ENCODE measurements at regions not wholly inside any gene's neighbourhood (a gene's known extent, or its start where the extent isn't known, plus 50 kb on each side); places are given as distances from the start of the nearest gene placed in this dataset.

DNA sequence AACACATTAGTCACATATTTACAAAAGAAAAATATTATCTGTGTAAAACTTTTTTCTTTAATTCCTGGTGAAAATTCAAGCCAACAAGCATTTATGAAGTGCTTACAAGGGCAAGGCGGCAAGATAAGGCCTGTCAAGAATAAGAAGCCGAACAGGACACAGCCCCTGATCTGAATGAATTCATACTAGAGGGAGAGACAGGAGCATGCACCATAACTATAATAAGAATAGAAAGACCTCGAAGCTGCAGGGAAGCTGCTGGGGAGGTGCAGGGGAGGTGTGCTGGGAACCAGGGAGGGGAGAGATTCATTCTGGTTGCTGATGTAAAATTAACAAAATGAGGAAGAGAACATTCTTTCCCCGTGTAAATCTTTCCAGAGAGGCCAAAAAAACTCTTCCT lies 60.5 kb upstream of the TARDBP start:
- Histone ChIP-seq H2AK5ac (ENCODE audit: low read depth, low read length) (no peak overlapping the region), H2BK5ac (ENCODE audit: low read depth, low read length) (no peak overlapping the region), H4K20me1 (replicated peaks in 1 of 2; ENCODE audit: control insufficient read depth in 1 of 2, insufficient read depth in 2 of 2, low read length in 2 of 2) (no peaks in the 10 kb centered on the region), H3K9me3 (ENCODE audit: insufficient read depth in 2 of 2, low read depth in 1 of 2, low read length in 1 of 2) (no peaks in the 10 kb centered on the region), H4K91ac (replicated peaks; ENCODE audit: insufficient read length, low read length) (no peak overlapping the region), H3K23me2 (ENCODE audit: low read depth, low read length) (no peaks in the 10 kb centered on the region), H3K14ac (ENCODE audit: insufficient read length) (no peak overlapping the region), H3K4me1 (replicated peaks in 1 of 4; ENCODE audit: control insufficient read depth in 3 of 4, insufficient read depth in 4 of 4, low read length in 3 of 4) (no peaks in the 10 kb centered on the region; a peak in 1 of 7 replicates), H4K5ac (ENCODE audit: insufficient read length, low read depth, low read length) (no peak overlapping the region), H3K4ac (replicated peaks; ENCODE audit: insufficient read length, low read depth, low read length) (no peak overlapping the region), H2BK12ac (ENCODE audit: low read depth, low read length) (no peak overlapping the region), H2BK20ac (ENCODE audit: low read length) (no peak overlapping the region), H2AFZ (ENCODE audit: low read length) (no peak overlapping the region), H3K4me3 (ENCODE audit: extremely low read depth in 1 of 4, insufficient read depth in 2 of 4, low read depth in 3 of 4, low read length in 4 of 4) (no peak overlapping the region), H2BK120ac (replicated peaks; ENCODE audit: low read depth, low read length) (no peak overlapping the region), H3K27ac (ENCODE audit: low read depth, low read length) (no peak overlapping the region), H3K56ac (replicated peaks; ENCODE audit: insufficient read length, low read depth, low read length) (no peak overlapping the region), H3K18ac (ENCODE audit: extremely low read depth, low read length) (no peak overlapping the region), H2BK15ac (ENCODE audit: low read length) (no peak overlapping the region), H3K79me1 (ENCODE audit: low read depth, low read length) (no peaks in the 10 kb centered on the region), H3K9ac (replicated peaks in 1 of 4; ENCODE audit: extremely low read depth in 1 of 4, low read depth in 3 of 4, low read length in 3 of 4) (no peak overlapping the region), H3K36me3 (ENCODE audit: control insufficient read depth in 2 of 4, insufficient read depth in 4 of 4, low read length in 3 of 4) (no peaks in the 10 kb centered on the region), H3K23ac (ENCODE audit: insufficient read length) (no peak overlapping the region), H3K4me2 (ENCODE audit: insufficient read depth in 1 of 2, low read depth in 2 of 2, low read length in 2 of 2) (no peak overlapping the region), H3K79me2 (ENCODE audit: control insufficient read depth in 1 of 2, insufficient read depth in 2 of 2, low read length in 2 of 2) (no peaks in the 10 kb centered on the region), H3K27me3 (replicated peaks in 1 of 4; ENCODE audit: control insufficient read depth in 3 of 4, extremely low read depth in 1 of 4, insufficient read depth in 3 of 4, low read length in 3 of 4) (no peaks in the 10 kb centered on the region), H4K8ac (ENCODE audit: extremely low read depth, insufficient read depth, low read length) (no peak overlapping the region)
- CTCF ChIA-PET (ENCODE audit: partially characterized antibody) = interaction anchor here (1.6 kb wide), 1 partner anchor 42 kb away, joined by 3 read pairs; no protein-coding TSS in a partner anchor
- FAIRE-seq = no peak
- no peak for TF ChIP-seq SP1 (IDR thresholded peaks at IDR 0.05; ENCODE audit: low read depth, low read length)
- TF ChIP-seq CHD1 (IDR thresholded peaks at IDR 0.05; ENCODE audit: low read depth, low read length) = no peak
- TF ChIP-seq, protein P1, sequence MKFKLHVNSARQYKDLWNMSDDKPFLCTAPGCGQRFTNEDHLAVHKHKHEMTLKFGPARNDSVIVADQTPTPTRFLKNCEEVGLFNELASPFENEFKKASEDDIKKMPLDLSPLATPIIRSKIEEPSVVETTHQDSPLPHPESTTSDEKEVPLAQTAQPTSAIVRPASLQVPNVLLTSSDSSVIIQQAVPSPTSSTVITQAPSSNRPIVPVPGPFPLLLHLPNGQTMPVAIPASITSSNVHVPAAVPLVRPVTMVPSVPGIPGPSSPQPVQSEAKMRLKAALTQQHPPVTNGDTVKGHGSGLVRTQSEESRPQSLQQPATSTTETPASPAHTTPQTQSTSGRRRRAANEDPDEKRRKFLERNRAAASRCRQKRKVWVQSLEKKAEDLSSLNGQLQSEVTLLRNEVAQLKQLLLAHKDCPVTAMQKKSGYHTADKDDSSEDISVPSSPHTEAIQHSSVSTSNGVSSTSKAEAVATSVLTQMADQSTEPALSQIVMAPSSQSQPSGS (IDR thresholded peaks at IDR 0.05; ENCODE audit: low read length) = no peak
- no peak for TF ChIP-seq PHF8 (conservative IDR thresholded peaks at IDR 0.05; ENCODE audit: low read depth, low read length)
- no peak for TF ChIP-seq RFX5 (IDR thresholded peaks at IDR 0.05; ENCODE audit: borderline replicate concordance, low read depth, low read length)
- no peak for TF ChIP-seq SIRT6 (IDR thresholded peaks at IDR 0.05; ENCODE audit: low read length)
- no peak for TF ChIP-seq NRF1 (IDR thresholded peaks at IDR 0.05; ENCODE audit: low read depth, low read length)
- TF ChIP-seq SRF (IDR thresholded peaks at IDR 0.05; ENCODE audit: low read depth, low read length) = no peak
- POLR2A ChIA-PET (ENCODE audit: partially characterized antibody) = no interaction called here
- DNase-seq (ENCODE audit: low read depth in 1 of 2, low spot score in 2 of 2) = no peak
- WGBS, 2 experiments (ENCODE audit: extremely low coverage in 1 of 2, insufficient coverage in 1 of 2, insufficient read length in 1 of 2, insufficient replicate concordance in 2 of 2, low coverage in 1 of 2, low lambda C conversion rate in 2 of 2, missing lambda C conversion rate in 1 of 2) = 90% methylated on average over 4 of the region's 4 CpGs; no CpG with 5 or more reads in 1 of the 2 experiments

All from H1 (cell line).